ENCODE measurements at regions not wholly inside any gene's neighbourhood (a gene's known extent, or its start where the extent isn't known, plus 50 kb on each side); places are given as distances from the start of the nearest gene placed in this dataset.

DNA sequence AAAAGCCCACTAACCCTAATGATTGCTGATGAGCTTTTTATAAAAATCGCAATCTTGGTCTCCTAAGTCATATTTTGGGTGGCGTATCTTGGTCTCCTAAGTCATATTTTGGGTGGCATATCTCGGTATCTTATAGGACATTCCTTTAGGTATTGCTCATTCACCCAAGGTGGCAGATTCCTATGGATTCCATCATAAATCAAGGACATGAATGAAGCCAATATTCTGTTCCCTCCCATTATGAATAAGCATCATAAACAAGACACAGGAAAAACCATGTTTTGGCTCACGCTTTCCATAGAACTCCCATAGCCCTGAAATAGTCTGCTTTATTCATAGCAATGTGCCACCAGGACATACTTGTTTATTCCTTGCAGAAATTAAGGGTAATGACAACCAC is 95.0 kb upstream of the CD99 start:
- TF ChIP-seq CTCF (conservative IDR thresholded peaks at IDR 0.05; ENCODE audit: low read depth, low read length) = no peak
- H3K4me3 ChIP-seq (ENCODE audit: low read depth, low read length) = no peak overlapping the region
- DNase-seq (ENCODE audit: low read depth) = no peak

GRCh38 chrX:2595258-2595657 is 94.5 kb upstream of the DHRSX start:
- TF ChIP-seq CTCF (conservative IDR thresholded peaks at IDR 0.05; ENCODE audit: low read depth, low read length) = no peak
- no peak overlapping the region for H3K4me3 ChIP-seq (ENCODE audit: low read depth, low read length)
- DNase-seq (ENCODE audit: low read depth) = no peak

- DNase-seq (ENCODE audit: low read depth) = no peak
- H3K4me3 ChIP-seq (ENCODE audit: low read depth, low read length) = no peak overlapping the region
- TF ChIP-seq CTCF (conservative IDR thresholded peaks at IDR 0.05; ENCODE audit: low read depth, low read length) = no peak
These were observed 93.7 kb upstream of the DHRSX start for GRCh38 chrX:2594491-2594890.

DNA sequence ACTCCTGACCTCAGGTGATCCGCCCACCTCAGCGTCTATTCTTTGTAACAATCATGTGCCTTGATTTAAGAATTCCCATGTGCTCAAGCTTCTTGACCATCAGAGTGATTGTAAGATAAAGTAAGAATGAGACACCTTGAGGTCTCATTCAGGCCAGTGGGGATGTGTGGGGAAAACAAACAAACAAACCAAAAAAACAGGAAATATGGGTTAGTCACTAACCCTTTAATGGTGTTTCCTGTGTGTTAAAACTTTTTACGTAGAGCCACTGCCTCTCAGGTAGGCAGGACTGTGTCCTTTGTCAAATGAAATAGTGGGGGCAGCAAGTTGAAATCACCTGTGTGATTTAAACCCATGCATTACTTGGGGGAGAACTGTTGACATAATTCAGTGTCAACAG is 91.5 kb upstream of the DHRSX start:
- H3K4me3 ChIP-seq (ENCODE audit: low read depth, low read length) = no peak overlapping the region
- TF ChIP-seq CTCF (conservative IDR thresholded peaks at IDR 0.05; ENCODE audit: low read depth, low read length) = no peak
- DNase-seq (ENCODE audit: low read depth) = no peak

GRCh38 chrX:2589186-2590020 is 88.6 kb upstream of the DHRSX start:
- no peak for DNase-seq (ENCODE audit: low read depth)
- no peak for TF ChIP-seq CTCF (conservative IDR thresholded peaks at IDR 0.05; ENCODE audit: low read depth, low read length)
- no peak overlapping the region for H3K4me3 ChIP-seq (ENCODE audit: low read depth, low read length)

GRCh38 chrX:2588049-2588448 is 87.3 kb upstream of the DHRSX start:
- no peak for DNase-seq (ENCODE audit: low read depth)
- no peak overlapping the region for H3K4me3 ChIP-seq (ENCODE audit: low read depth, low read length)
- TF ChIP-seq CTCF (conservative IDR thresholded peaks at IDR 0.05; ENCODE audit: low read depth, low read length) = no peak

DNA sequence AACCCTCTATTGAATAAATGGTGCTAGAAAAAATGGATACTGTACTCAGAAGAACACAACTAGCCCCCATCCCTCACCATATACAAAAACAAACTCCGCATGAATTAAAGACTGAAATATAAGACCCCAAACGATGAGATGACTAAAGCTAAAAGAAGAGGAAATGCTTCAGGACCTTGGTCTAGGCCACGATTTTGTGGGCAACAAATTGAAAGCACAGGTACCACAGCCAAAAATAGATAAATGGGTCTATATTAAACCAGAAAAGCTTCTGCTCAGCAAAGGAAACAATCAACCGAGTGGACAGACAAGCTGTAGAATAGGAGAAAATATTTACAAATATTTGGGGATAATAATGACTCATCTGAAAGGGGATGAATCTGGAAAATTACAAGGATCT is 86.4 kb upstream of the DHRSX start:
- no peak for TF ChIP-seq CTCF (conservative IDR thresholded peaks at IDR 0.05; ENCODE audit: low read depth, low read length)
- no peak overlapping the region for H3K4me3 ChIP-seq (ENCODE audit: low read depth, low read length)
- no peak for DNase-seq (ENCODE audit: low read depth)
